ENCODE measurements at regions not wholly inside any gene's neighbourhood (a gene's known extent, or its start where the extent isn't known, plus 50 kb on each side); places are given as distances from the start of the nearest gene placed in this dataset.

GRCh38 chr10:108708363-108708762 is 1214.9 kb downstream of the XPNPEP1 start:
- DNase-seq (ENCODE audit: low spot score), result no peak
- no peak for TF ChIP-seq CTCF (IDR thresholded peaks at IDR 0.05; ENCODE audit: extremely low read depth, missing control alignments)

- DNase-seq (ENCODE audit: low spot score), result peak; percentile 23
- TF ChIP-seq CTCF (IDR thresholded peaks at IDR 0.05; ENCODE audit: extremely low read depth, missing control alignments), result no peak
Measured at GRCh38 chr10:108696792-108697477, 1226.4 kb downstream of the XPNPEP1 start.

GRCh38 chr10:108691126-108691525 is 1232.2 kb downstream of the XPNPEP1 start:
- no peak for TF ChIP-seq CTCF (IDR thresholded peaks at IDR 0.05; ENCODE audit: extremely low read depth, missing control alignments)
- DNase-seq (ENCODE audit: low spot score), result no peak

- no peak for DNase-seq (ENCODE audit: low spot score)
- no peak for TF ChIP-seq CTCF (IDR thresholded peaks at IDR 0.05; ENCODE audit: extremely low read depth, missing control alignments)
Measured at GRCh38 chr10:108690530-108690929, 1232.8 kb downstream of the XPNPEP1 start.

- no peak for DNase-seq (ENCODE audit: low spot score)
- TF ChIP-seq CTCF (IDR thresholded peaks at IDR 0.05; ENCODE audit: extremely low read depth, missing control alignments), result no peak
Measured at GRCh38 chr10:108689891-108690290, 1233.4 kb downstream of the XPNPEP1 start.

- no peak for DNase-seq (ENCODE audit: low spot score)
Measured at GRCh38 chr10:108688314-108688713, 1235.0 kb downstream of the XPNPEP1 start.

More at GRCh38 chr10:108688314-108688713, 1235.0 kb downstream of the XPNPEP1 start:
- TF ChIP-seq CTCF (IDR thresholded peaks at IDR 0.05; ENCODE audit: extremely low read depth, missing control alignments), result no peak

All from GM20000 (cell line).